CD4-positive, alpha-beta T cell treated with Interleukin-4 for 4 hours (primary cell): ENCODE measurements at regions not wholly inside any gene's neighbourhood (a gene's known extent, or its start where the extent isn't known, plus 50 kb on each side); places are given as distances from the start of the nearest gene placed in this dataset.
"Not testable (repeated sequence)": the region's sequence is repeated elsewhere in the genome, so short reads cannot be mapped to it uniquely, and the experiment has no call there.

Experiments
- DNase-seq: peaks from one replicate; pipeline ENCODE4 v3.0.0-alpha.2; 2020

- DNase-seq: no peak
Measured at GRCh38 chr15:38746211-38746610, 181.6 kb upstream of the RASGRP1 start.

GRCh38 chr15:38748710-38749109 lies 184.1 kb upstream of the RASGRP1 start:
- no peak for DNase-seq

- no peak for DNase-seq
Measured at GRCh38 chr15:38750786-38751185, 186.2 kb upstream of the RASGRP1 start.

GRCh38 chr15:38755718-38756117 lies 191.1 kb upstream of the RASGRP1 start:
- no peak for DNase-seq

- DNase-seq: no peak
Measured at GRCh38 chr15:38756441-38756840, 191.8 kb upstream of the RASGRP1 start.

GRCh38 chr15:38758043-38758442 lies 193.4 kb upstream of the RASGRP1 start:
- DNase-seq: no peak

GRCh38 chr15:38761681-38762080 lies 197.1 kb upstream of the RASGRP1 start:
- DNase-seq: no peak

GRCh38 chr15:38768970-38769369 lies 204.4 kb upstream of the RASGRP1 start:
- no peak for DNase-seq

GRCh38 chr15:38769492-38769891 lies 204.9 kb upstream of the RASGRP1 start:
- DNase-seq: no peak

- not testable (repeated sequence) for DNase-seq
Measured at GRCh38 chr15:38774076-38774475, 209.5 kb upstream of the RASGRP1 start.

GRCh38 chr15:38781196-38781595 lies 216.6 kb upstream of the RASGRP1 start:
- no peak for DNase-seq

- DNase-seq: no peak
Measured at GRCh38 chr15:38782156-38782555, 217.5 kb upstream of the RASGRP1 start.

- no peak for DNase-seq
Measured at GRCh38 chr15:38788918-38789317, 224.3 kb upstream of the RASGRP1 start.

- DNase-seq: no peak
Measured at GRCh38 chr15:38789566-38789965, 225.0 kb upstream of the RASGRP1 start.

- no peak for DNase-seq
Measured at GRCh38 chr15:38793206-38793810, 228.7 kb upstream of the RASGRP1 start.

- no peak for DNase-seq
Measured at GRCh38 chr15:38795471-38796245, 231.0 kb upstream of the RASGRP1 start.

- no peak for DNase-seq
Measured at GRCh38 chr15:38796589-38796988, 232.0 kb upstream of the RASGRP1 start.

GRCh38 chr15:38797506-38797905 lies 232.9 kb upstream of the RASGRP1 start:
- not testable (repeated sequence) for DNase-seq

GRCh38 chr15:38799202-38799601 lies 234.6 kb upstream of the RASGRP1 start:
- DNase-seq: not testable (repeated sequence)

GRCh38 chr15:38809621-38810020 lies 245.0 kb upstream of the RASGRP1 start:
- no peak for DNase-seq

- no peak for DNase-seq
Measured at GRCh38 chr15:38810686-38811085, 246.1 kb upstream of the RASGRP1 start.

GRCh38 chr15:38814254-38814653 lies 249.6 kb upstream of the RASGRP1 start:
- DNase-seq: not testable (repeated sequence)

- DNase-seq: no peak
Measured at GRCh38 chr15:38814891-38815290, 250.3 kb upstream of the RASGRP1 start.

GRCh38 chr15:38817427-38818156 lies 253.0 kb upstream of the RASGRP1 start:
- peak; percentile 70 for DNase-seq
